ENCODE measurements at regions not wholly inside any gene's neighbourhood (a gene's known extent, or its start where the extent isn't known, plus 50 kb on each side); places are given as distances from the start of the nearest gene placed in this dataset.

- no peak for DNase-seq (ENCODE audit: low read depth)
Observed at GRCh38 chrX:151476604-151477303, 79.7 kb downstream of the VMA21 start.

GRCh38 chrX:151478058-151478457 is 81.1 kb downstream of the VMA21 start:
- DNase-seq (ENCODE audit: low read depth) = no peak

GRCh38 chrX:151488677-151489076 is 74.8 kb upstream of the PASD1 start:
- peak; percentile 2 for DNase-seq (ENCODE audit: low read depth)

GRCh38 chrX:151505796-151506195 is 57.7 kb upstream of the PASD1 start:
- DNase-seq (ENCODE audit: low read depth) = no peak

GRCh38 chrX:151510203-151510602 is 53.3 kb upstream of the PASD1 start:
- no peak for DNase-seq (ENCODE audit: low read depth)

- DNase-seq (ENCODE audit: low read depth) = no peak
Observed at GRCh38 chrX:151513472-151513871, 50.0 kb upstream of the PASD1 start.
